ENCODE measurements at regions not wholly inside any gene's neighbourhood (a gene's known extent, or its start where the extent isn't known, plus 50 kb on each side); places are given as distances from the start of the nearest gene placed in this dataset.
"Not testable (repeated sequence)": the region's sequence is repeated elsewhere in the genome, so short reads cannot be mapped to it uniquely, and the experiment has no call there.

DNA sequence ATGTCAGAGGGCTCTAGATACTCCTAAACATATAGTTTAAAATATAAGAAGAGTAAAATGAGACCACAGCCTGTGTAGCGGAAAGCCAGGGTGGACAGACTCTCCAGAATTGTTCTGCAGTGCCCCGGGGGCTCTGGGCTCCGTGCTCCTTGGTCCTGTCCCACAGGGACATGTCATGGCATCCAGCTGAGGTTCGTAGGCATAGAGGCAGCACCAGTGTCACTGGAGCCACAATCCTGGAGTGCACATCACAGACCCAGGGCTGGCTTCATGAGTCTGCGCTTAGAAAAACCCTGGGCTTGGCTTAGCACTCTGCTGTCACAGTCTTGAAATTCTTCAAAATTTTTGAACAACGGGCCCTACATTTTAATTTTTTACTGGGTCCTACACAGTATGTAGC is 280.4 kb upstream of the ZNF32 start:
- no peak for DNase-seq (ENCODE audit: low spot score)

DNA sequence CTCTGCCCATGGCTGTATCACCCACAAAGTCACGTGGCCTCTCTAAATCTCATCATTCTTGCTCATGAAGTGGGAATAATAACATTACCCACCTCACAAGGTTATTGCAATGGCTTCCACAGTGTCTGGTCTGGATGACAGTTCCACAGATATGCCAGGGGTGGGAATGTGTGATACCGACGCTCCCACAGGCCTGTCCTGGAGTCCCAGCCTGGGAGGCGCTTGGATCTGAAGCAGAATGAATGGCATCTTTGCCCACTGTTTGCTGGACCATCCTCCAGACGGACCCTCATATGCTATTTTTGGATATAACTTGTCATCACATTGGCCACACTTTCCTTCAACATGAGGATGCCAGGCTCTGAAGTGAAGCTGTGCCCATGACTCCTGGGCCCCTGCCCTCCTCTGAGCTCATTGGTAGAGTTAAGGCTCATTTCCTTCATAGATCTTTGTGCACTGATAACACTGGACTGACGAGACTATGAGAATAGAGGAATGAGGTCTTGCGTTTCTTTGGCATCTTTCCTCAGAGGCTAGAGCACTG is 279.8 kb upstream of the ZNF32 start:
- DNase-seq (ENCODE audit: low spot score): no peak

DNA sequence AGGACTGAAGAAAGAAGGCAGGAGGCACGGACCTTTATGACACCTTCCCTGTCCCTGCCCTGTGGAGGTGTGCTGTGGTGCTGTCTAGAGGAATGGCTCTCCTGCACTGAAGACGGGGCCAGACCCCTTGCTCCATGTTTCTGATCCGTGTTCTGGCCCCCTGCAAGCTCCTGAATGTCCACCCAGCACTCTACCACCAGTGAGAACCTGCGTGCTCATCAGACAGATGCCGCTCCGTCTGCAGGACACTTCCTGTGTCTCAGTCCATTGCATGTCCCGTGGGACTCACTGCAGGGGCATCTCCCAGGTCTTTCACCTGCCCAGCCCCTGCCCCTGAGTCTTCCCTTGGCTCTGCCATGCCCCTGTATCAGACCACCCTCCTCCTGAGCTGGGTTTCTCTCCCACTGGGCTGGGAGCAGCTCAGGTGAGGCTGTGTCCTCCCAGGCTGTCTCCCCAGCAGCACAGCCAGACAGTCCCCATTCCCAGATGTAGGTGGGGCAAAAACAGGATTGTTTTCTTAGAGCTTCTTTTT is 278.3 kb upstream of the ZNF32 start:
- DNase-seq (ENCODE audit: low spot score): no peak

DNA sequence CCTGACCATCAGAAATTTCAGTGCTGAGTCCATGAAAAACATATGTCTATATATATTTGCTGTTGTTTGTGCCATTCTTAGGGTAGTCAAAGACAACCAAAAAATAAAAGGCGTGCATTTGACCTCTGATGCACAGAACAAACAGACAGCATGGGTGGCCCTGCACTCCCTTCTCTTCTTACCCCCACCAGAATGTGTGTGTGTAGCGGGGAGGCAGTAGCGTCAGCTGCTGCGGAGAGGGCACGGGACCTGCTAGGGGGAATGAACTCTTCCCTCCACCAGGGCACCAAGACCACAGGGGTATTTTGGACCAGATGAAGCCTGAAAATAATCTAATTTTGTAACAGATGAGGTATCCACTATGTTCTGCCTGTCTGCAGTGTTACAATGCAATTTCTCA is 277.7 kb upstream of the ZNF32 start:
- no peak for DNase-seq (ENCODE audit: low spot score)

DNA sequence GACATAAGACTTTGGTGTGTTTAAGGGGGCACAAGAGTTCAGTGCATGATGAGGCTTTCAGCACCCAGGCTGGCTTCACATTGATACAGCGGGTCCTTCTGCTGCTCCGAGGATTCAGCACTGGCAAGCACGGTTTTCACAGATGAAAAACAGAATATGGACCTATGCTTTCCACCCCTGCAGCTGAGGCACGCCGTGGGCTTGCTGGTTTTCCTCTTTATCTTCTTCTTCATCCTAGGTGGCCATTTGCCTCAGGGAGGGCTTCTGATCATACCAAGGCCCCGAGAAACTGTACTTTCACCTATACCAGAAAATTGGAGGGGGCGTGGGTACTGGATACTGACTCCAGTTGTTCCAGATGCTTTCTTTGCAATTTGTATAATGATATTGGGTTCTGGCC is 277.1 kb upstream of the ZNF32 start:
- no peak for DNase-seq (ENCODE audit: low spot score)

DNA sequence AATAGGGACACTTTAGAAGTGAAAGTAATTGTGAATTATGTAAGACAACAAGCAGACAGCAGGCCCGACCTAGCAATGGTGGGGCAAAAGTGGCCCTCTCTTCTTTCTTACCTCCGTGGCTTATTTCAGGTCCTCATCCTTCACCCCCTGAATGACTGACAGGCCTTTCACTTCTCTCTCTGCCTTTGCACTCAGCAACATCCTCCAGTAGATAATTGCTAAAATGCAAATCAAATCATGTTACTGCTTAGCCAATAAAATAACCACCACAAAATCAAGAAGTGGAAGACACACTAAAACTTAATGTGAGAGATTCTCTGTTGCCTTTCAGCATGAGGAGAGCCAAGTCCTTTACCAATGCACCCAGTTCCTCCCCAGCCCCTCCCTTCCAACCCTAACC is 274.6 kb upstream of the ZNF32 start:
- no peak for DNase-seq (ENCODE audit: low spot score)

DNA sequence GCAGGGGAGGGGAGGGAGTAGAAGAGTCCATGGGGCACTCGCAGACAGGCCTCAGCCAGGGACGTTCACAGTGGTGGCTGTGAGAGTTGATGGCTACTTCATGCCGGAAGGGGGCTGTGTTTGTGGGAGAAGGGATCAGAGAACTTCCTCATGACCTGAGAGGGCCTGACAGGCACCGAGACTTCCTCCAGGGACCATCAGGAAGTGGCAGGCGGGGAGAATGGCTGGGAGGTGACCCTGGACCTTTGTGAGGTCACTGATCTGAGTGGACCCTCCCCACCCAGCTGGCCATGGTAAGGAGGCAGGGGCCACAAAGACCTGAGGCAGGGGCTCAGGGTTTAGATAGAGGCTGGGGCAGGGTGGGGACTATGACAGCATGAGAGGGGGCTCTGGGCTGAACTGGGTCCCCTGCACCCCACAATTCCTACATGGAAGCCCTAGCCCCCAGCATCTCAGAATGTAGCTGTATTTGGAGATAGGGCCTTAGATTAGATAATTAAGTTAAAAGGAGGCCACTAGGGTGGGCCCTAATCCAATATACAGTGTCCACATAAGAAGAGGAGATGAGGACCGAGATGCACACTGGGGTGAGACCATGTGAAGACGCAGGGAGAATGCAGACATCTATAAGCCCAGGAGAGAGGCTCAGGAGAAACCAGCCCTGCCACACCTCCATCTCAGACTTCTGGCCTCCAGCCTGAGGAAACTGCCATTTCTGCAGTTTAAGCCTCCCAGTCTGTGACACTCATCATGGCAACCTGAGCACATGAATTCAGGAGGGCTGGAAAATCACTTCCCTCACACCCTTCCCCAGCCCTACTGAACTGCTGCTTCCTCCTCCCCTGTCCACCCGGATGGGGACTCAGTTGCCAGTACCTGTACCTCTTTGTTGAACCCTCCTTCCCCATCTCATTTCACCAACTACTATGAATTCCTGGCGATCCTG is 273.9 kb upstream of the ZNF32 start:
- DNase-seq (ENCODE audit: low spot score): no peak

DNA sequence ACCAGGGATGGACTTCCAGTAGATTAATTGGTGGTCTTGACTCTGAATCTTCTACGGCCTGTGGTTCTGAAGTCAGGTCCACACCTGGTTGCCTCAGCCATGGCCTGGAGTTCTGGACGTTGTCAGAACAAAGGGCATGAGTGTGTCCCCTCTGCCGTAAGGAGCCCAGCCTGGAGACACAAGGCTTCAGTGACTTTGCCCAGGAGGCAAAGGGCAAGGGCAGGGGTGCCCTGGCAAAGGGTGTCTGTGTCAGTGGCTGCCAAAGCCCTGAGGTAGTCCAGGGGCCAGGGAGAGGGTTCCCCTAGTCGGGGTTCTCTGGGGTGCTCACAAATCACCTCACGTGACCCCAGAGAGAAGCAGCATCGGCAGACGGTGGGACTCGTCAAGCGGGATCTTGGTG is 273.2 kb upstream of the ZNF32 start:
- DNase-seq (ENCODE audit: low spot score): no peak

DNA sequence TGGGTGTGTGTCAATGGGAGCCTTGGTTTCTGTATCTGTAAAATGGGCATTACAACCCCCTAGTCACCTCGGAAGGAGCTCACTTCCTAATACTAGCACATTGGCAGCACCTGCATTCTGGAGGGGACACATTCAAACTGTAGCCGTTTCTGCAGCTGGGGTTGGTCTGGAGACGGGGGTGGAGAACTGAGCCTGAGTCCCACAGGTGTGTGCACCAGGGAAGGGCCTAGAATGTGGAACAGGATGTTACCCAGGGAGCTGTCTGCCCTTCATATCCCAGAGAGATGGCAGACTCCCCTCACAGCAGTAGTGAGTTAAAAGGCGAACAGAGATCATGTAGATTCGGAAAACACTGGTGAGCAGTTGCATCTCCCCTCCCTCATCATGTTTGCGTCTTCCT is 272.8 kb upstream of the ZNF32 start:
- DNase-seq (ENCODE audit: low spot score): no peak

DNA sequence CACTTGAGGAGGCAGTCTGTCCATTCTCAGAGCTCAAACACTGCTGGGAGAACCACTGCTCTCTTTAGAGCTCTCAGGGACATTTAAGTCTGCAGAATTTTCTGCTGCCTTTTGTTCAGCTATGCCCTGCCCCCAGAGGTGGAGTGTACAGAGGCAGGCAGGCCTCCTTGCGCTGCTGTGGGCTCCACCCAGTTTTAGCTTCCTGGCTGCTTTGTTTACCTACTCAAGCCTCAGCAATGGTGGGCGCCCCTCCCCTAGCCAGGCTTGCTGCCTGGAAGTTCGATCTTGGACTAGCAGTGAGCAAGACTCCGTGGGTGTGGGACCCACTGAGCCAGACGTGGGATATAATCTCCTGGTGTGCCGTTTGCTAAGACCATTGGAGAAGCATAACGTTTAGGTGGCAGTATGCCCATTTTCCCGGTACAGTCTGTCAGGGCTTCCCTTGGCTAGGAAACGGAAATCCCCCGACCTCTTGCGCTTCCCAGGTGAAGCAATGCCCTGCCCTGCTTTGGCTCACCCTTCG is 271.6 kb upstream of the ZNF32 start:
- DNase-seq (ENCODE audit: low spot score): not testable (repeated sequence)

DNA sequence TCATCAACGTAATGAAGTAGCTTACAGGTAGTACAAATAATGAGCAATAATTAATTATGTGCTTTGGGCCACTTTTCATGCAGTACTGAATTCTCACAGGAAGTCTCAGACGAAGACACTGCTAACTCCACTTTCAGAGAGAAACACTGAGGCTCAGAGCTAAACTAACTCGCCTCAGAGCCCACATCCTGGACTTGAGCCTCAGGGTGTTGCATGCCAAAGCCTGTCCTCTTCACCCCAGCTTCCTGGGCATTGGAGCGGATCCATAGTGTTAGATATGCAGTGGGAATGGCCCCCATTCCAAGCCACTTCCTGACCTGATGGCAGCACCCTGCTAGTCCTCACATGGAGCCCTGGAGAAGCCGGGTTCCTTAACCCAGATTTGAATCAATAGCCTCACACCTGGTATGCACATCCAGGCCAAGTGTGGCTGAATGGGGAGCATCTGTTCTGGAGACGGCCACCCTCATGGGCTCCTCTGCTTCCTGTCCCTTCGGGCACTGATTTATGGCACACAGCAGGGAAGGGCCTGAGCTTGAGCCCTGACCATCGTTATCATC is 265.1 kb upstream of the ZNF32 start:
- no peak for DNase-seq (ENCODE audit: low spot score)

DNA sequence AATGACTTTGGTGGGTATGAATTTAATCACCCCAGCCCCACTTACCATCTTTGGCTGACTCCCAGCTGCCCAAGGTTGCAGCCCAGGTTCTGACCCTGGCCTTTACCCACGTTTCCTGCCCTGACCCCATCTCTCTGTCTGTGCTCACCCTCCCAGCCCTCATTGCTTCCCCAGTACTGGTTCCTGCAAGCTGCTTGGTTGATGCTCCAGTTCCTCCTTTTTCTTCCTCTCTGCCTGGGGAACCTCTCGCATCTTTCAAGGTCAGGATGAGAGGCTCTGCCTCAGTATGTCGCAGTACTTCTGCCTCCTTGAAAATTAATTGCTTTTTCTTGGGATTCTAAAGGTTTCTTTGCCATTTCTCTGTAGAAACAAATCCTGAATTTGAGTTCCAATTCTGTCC is 263.8 kb upstream of the ZNF32 start:
- DNase-seq (ENCODE audit: low spot score): no peak

DNA sequence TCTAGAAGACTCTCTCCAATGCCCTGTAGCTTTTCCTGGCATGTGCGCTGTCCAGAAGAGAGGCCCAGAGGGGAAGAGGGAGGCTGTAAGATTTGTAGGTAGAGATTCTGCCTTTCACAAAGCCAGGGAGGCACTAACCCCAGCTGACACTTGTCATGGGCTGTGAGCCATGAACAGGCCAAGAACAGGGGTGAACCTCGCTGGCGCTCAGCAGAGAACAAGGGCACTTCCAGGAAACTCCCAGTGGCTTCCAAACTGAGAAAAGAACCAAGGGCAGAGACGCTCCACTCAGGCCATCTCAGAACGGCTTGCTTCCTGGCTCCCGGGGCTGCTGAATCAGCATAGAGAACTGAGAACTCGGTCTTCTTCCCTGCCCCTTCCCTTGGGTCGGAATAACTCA is 257.8 kb upstream of the ZNF32 start:
- no peak for DNase-seq (ENCODE audit: low spot score)

DNA sequence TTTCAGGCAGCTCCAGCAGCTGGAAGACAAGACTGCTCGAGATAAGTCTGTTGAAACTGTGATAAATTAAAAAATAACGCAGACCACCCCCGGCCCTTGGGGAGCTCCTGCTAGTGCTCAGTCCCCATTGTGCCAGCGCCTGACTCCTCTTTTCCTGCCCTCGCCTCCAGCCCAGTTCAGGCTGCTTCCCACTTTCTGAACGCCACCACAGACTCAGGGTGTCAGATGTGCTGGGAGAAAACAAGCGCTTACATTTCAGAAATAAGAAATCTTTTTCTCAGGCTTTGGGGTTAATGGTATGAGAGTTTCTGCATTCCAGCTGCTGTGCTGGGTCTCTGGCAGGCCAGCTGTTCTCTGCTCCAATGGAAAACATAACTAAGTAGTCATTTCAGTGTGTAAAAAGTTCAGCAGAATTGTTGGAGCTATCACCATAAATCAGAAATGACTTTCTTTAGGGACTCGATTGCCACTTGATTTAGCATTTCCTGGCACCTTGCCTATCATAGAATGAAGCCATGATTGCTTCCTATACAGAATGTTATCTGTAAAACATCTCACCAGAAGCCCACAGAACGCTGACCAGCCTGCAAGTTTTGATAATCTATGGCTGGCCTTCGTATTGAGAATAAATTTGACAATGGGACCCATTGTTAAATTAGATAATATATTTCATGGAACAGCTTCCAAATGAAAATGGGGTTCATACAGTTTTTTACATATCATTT is 257.0 kb upstream of the ZNF32 start:
- DNase-seq (ENCODE audit: low spot score): no peak

DNA sequence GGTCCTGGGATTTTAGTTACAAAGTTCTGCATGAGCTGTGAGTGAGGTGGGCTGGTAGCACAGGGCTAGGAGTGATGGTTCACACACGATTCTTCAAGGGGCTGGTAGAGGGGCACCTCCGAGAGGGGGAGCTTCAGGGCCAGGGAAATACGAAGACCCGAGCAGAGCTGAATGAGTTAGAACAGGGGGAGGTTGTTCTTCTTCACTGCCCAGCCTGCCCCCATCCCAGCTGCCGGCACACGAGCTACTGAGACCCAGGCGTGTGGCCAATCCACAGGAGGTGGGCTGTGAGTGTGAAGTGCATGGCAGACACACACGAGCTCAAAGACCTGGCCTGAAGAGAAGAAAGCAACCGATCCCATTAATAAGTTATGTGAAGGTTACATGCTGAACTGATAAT is 256.2 kb upstream of the ZNF32 start:
- no peak for DNase-seq (ENCODE audit: low spot score)

DNA sequence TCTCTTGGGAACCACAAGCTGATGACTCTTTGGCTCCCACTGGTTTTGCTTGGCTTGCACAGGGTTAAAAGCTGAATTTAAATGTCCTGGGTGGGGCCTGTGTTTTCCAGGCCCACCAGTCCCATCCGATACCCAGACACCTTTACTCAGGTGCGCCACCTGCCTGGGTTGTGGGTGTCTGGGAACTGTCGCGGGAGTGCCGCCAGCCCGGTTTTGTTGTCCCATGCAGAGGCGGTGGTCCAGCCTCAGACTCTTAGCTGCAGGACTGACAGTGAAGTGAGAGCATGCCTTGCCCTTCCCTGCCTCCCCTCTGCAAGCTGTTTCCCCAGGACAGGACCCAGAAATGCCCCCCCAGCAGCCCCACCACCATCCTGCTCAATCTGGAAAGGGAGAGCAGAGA is 255.6 kb upstream of the ZNF32 start:
- DNase-seq (ENCODE audit: low spot score): no peak

DNA sequence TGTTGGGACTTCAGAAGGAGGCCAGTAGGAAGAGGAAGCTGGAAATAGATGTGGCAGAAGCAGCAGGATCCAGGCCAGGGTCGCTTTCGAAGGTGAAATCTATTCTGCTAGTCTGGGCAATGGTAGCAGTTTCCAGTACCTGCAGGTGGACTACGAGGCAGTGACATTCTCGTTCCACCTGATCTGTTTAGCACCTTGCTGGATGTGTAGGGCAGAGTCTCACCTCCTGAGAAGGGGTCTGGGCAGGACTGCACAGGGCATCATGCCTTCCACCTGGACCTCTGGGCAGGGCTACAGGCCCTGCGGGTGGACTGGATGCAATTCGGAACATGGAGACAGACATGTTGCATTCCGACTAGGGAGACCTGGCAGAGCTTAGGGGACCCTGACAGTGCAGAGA is 254.8 kb upstream of the ZNF32 start:
- DNase-seq (ENCODE audit: low spot score): no peak

DNA sequence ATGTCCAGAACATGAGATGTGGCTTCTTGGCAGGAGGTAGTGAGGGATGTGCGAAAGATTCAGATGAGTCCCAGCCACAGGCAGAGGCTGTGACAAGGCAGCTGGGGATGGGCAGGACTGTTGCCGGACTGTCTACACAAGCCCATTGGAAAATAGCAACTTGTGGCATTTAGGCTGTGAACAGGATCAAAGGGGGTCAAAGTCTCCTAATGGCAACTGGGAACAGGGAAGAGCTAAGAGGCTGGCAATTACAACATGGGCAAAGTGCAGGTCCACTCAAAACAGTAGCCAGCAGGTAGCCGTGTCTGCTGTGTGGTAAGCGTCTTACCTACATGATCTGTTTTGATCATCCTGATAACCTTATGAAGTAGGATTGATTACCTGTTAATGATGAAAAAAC is 254.2 kb upstream of the ZNF32 start:
- no peak for DNase-seq (ENCODE audit: low spot score)

DNA sequence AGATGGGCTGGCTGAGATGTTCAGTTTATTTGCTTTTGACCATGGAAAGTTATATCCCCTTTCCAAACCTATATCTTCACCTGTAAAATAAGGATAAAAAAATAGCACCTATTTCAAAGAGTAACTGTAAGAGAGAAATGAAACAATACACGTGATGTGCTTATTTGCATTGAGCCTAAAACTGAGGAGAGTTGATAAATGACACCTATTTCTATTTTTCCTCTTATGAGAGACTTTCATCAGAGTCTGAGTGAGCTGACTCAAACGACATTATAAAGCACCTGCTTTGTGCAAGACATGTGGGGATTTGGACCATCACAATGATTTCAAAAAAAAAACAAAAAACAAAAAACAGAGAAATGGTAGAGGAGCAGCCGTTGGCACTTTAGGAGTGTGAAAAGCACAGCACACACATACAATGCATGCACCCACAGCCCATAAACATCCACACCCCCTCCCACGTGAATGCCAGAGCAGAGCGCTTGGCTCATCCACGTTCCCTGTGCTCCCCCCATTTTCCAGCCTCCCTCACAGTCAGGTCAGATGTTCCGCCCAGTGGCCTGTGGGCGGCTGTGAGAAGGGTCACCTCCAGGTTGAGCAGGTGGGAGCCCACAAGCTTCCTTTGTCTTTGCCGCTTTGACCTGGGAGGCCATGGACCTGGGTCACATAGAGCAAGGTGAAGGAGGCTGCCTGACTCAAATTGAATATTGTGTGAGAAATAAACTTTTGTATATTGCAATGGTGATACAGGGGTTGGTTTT is 253.2 kb upstream of the ZNF32 start:
- no peak for DNase-seq (ENCODE audit: low spot score)

DNA sequence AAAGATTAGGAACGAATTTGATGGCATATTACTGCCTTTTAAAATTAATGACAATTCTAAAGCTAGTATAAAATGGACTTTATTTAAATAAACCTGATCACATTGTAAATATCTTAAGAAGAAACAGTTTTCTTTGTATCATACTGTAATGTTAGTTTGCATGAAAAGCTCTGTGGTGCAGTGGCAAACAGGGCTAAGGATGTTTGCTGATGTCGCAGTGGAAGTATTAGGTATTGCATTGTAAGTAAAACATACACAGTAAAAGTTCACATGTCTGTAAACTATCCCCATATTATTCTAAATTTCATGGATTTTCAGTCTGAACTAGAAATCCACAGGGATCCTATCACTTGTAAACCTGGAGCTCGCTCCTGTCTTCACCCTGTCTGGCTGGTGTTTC is 252.6 kb upstream of the ZNF32 start:
- DNase-seq (ENCODE audit: low spot score): no peak

DNA sequence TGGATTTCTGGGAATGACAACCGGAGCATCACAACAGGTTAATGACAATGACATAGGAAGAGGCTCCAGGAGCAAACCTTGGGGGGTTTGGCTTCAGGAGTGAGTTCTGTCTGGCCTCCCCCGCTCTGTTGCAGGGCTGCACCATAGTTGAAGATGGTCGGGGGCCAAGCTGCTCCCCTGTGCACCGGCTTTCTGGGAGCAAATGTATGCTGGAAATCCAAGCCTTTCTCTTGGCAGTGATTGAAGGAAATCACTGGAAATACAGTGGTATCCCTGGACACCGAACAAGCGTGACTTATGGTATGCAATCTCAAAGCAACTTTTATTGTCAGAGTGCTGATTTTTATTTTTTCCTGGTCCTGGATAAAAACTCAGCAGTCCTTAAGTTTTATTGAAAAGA is 251.9 kb upstream of the ZNF32 start:
- no peak for DNase-seq (ENCODE audit: low spot score)
